ENCODE measurements at regions not wholly inside any gene's neighbourhood (a gene's known extent, or its start where the extent isn't known, plus 50 kb on each side); places are given as distances from the start of the nearest gene placed in this dataset.
A peak's percentile ranks its signal among the peaks of the same experiment; 100 is the strongest.

DNA sequence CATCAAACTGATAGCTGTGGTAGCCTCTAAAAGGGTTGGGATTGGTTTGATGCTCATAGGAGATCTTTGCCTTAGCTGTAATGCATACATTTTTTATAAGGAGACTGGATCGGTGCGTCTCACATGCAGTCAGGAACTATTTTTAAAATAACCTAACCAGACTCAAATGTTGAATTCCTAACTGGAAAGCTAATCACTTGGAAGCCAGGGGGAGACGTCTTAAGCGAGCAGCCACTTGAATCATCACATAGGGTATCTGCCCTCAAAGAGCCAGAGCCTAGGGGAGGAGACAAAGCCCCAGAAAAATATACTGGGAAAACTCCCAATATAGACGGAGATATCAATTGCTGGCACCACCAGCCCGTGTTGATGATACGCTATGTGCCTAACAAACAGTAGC is 61.7 kb upstream of the PUM1 start:
- no peak for DNase-seq
- H3K36me3 ChIP-seq (replicated peaks; ENCODE audit: control insufficient read depth, insufficient read depth, low read length): no peaks in the 10 kb centered on the region

DNA sequence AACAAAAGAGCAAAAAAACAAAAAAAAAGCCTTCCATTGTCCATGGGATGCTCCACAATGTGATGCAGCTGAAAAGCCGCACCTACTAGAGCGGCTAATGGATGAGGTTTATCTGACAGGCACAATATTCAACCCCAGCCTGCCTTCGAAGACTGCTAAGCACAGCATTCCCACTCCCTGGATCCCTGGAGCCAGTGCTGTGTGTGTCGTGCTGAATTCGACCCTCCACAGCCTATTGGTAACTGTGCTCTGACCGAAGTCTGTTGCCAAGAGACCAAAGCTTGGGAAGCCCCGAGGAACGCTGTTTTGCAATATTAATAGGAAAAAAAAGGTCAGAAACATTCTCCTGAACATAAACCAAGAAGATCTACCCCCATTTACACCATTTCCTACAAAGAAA is 57.2 kb upstream of the PUM1 start:
- DNase-seq: no peak
- Histone ChIP-seq H3K4me3 (ENCODE audit: insufficient read depth, low read depth, low read length) (no peak overlapping the region), H3K36me3 (replicated peaks; ENCODE audit: control insufficient read depth, insufficient read depth, low read length) (no peaks in the 10 kb centered on the region), H3K27me3 (ENCODE audit: control insufficient read depth, insufficient read depth, low read length) (no peaks in the 10 kb centered on the region)

More for the DNA sequence above, 61.7 kb upstream of the PUM1 start:
- Histone ChIP-seq H3K4me3 (ENCODE audit: insufficient read depth, low read depth, low read length) (no peak overlapping the region), H3K27me3 (ENCODE audit: control insufficient read depth, insufficient read depth, low read length) (no peaks in the 10 kb centered on the region)

DNA sequence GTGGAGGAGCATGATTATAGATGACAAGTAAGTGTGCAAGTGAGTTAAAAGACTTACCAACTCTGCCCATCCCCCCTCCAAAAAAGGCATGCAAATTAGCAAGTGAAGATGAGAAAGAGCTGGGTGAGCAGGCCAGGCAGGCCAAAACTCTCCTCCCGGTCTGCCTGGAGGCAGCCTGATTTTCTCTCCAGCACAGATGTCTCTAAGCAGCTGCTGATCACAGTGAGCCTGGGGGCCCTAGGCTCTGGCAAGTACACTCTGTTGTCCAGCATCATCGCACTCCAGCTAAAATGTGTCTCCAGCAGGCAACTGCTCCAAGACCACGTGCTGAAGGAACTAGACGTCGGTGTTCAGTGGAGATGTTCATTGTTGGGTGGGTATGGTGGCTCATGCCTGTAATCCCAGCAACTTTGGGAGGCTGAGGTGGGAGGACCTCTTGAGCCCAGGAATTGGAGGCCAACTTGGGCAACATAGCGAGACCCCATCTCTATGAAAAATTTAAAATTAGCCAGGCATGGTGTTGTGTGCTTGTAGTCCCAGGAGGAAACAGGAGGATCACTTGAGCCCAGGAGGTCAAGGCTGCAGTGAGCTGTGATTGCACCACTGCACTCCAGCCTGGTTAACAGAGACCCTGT is 56.7 kb upstream of the PUM1 start:
- no peak overlapping the region for H3K4me3 ChIP-seq (ENCODE audit: insufficient read depth, low read depth, low read length)
- H3K36me3 ChIP-seq (replicated peaks; ENCODE audit: control insufficient read depth, insufficient read depth, low read length): no peaks in the 10 kb centered on the region
- no peaks in the 10 kb centered on the region for H3K27me3 ChIP-seq (ENCODE audit: control insufficient read depth, insufficient read depth, low read length)
- DNase-seq: peak; percentile 33

DNA sequence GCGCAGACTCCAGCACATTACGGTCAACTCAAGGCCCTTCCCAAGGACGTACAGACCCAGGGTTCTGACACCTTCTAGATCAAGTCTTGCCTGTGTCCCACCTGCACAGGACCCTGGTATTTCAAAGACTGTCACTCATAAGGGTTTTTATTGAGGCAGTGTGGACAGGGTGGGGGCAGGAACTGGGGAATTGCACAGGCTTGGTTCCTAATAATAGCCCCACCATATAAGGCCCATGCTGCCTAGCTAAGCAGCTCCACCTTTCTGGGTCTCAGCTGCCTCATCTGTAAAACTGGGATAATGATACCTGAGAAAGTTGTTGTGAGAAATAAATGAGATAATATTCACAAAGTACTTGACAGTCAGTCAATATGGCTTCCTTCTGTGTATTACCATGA is 55.3 kb upstream of the PUM1 start:
- no peaks in the 10 kb centered on the region for H3K36me3 ChIP-seq (replicated peaks; ENCODE audit: control insufficient read depth, insufficient read depth, low read length)
- DNase-seq: no peak
- H3K4me3 ChIP-seq (ENCODE audit: insufficient read depth, low read depth, low read length): no peak overlapping the region
- H3K27me3 ChIP-seq (ENCODE audit: control insufficient read depth, insufficient read depth, low read length): no peaks in the 10 kb centered on the region

DNA sequence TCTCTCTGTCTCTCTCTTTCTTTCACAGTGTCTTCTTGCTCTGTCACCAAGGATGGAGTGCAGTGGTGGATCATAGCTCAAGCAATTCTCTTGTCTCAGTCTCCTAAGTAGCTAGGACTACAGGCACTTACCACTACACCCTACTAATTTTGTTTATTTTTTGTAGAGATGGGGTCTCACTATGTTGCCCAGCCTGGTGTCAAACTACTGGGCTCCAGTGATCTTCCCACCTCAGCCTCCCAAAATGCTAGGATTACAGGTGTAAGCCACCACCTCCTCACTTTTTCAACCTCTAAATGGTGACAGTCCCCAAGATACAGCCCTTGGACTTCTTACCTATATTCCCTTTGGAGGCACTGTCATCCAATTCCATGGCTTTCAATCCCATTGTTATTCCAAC is 50.5 kb upstream of the PUM1 start:
- Histone ChIP-seq H3K4me3 (ENCODE audit: insufficient read depth, low read depth, low read length) (no peak overlapping the region), H3K36me3 (replicated peaks; ENCODE audit: control insufficient read depth, insufficient read depth, low read length) (no peaks in the 10 kb centered on the region), H3K27me3 (ENCODE audit: control insufficient read depth, insufficient read depth, low read length) (no peaks in the 10 kb centered on the region)
- no peak for DNase-seq

Measured in H7 (cell line).